IMR-90 (cell line): ENCODE measurements at regions not wholly inside any gene's neighbourhood (a gene's known extent, or its start where the extent isn't known, plus 50 kb on each side); places are given as distances from the start of the nearest gene placed in this dataset.

Experiments used
- ATAC-seq: fragments of 200-7000 bp; cut with Tn5 transposase; 2 replicates; pipeline ENCODE4 v1.9.1; 2020; ENCODE audit warnings: low read depth, mild to moderate bottlenecking, moderate library complexity
- BruUV-seq: library from RNA; stranded (reverse); fragments of 400-500 nt; replicated peaks from 2 replicates; lab custom pipeline; 2021; lab: Mats Ljungman, UMichigan
- CTCF ChIA-PET: fragments of 300-600 bp; formaldehyde crosslinking; extraction: SDS; loops from one replicate; lab custom pipeline; 2021; ENCODE audit warnings: antibody characterized with exemption; lab: Yijun Ruan, JAX
- POLR2A ChIA-PET: fragments of 300-600 bp; sonication (Branson Sonifier 250); formaldehyde crosslinking; loops from one replicate; lab custom pipeline; 2022; ENCODE audit warnings: antibody characterized with exemption; ENCODE audit not compliant: unreplicated experiment; lab: Charles Lee
- DNase-seq: peaks from one replicate; pipeline ENCODE4 v3.0.0; 2013
- H2AFZ ChIP-seq: replicated peaks from 2 replicates; pipeline ENCODE3; 2013; ENCODE audit warnings: low read length, mild to moderate bottlenecking; ENCODE audit not compliant: poor library complexity
- H2AK5ac ChIP-seq: 2 replicates; pipeline ENCODE4 v1.6.1; 2013; ENCODE audit warnings: low read depth, low read length, inconsistent platforms
- H2AK9ac ChIP-seq: replicated peaks from 2 replicates; pipeline ENCODE3; 2013; ENCODE audit warnings: mild to moderate bottlenecking, low read depth, low read length, moderate library complexity; ENCODE audit not compliant: poor library complexity
- H2BK120ac ChIP-seq: 2 replicates; pipeline ENCODE4 v1.6.1; 2013; ENCODE audit warnings: low read depth, low read length, inconsistent platforms
- H2BK15ac ChIP-seq: 3 replicates; pipeline ENCODE4 v1.6.1; 2013; ENCODE audit warnings: low read depth, low read length, inconsistent platforms
- H2BK20ac ChIP-seq: 2 replicates; pipeline ENCODE4 v1.6.1; 2013; ENCODE audit warnings: low read depth, mild to moderate bottlenecking, inconsistent platforms, low read length, moderate library complexity
- H2BK5ac ChIP-seq: 2 replicates; pipeline ENCODE4 v1.6.1; 2013; ENCODE audit warnings: mild to moderate bottlenecking, low read depth, low read length, inconsistent platforms; ENCODE audit not compliant: poor library complexity, severe bottlenecking
- H3K14ac ChIP-seq: replicated peaks from 2 replicates; pipeline ENCODE4 v1.6.1; 2013; ENCODE audit warnings: low read depth, low read length, inconsistent platforms
- H3K18ac ChIP-seq: 2 replicates; pipeline ENCODE4 v1.6.1; 2013; ENCODE audit warnings: low read depth, low read length, control low read depth
- H3K23ac ChIP-seq: 2 replicates; pipeline ENCODE4 v1.6.1; 2013; ENCODE audit warnings: low read depth, low read length, inconsistent platforms
- H3K27ac ChIP-seq: 2 replicates; pipeline ENCODE4 v1.5.1; 2013; ENCODE audit warnings: mild to moderate bottlenecking, control low read depth, low read length; ENCODE audit not compliant: insufficient read depth
- H3K27me3 ChIP-seq: 2 replicates; pipeline ENCODE4 v1.6.1; 2013; ENCODE audit warnings: low read length; ENCODE audit not compliant: control insufficient read depth, insufficient read depth
- H3K36me3 ChIP-seq: 2 replicates; pipeline ENCODE4 v1.6.1; 2013; ENCODE audit warnings: low read length, mixed read lengths; ENCODE audit not compliant: control insufficient read depth, insufficient read depth
- H3K4ac ChIP-seq: 2 replicates; pipeline ENCODE4 v1.6.1; 2013; ENCODE audit warnings: low read depth, low read length, inconsistent platforms
- H3K4me1 ChIP-seq: 2 replicates; pipeline ENCODE4 v1.6.1; 2013; ENCODE audit warnings: low read length, mixed read lengths; ENCODE audit not compliant: control insufficient read depth, insufficient read depth
- H3K4me2 ChIP-seq: 2 replicates; pipeline ENCODE4 v1.6.1; 2013; ENCODE audit warnings: low read depth, mild to moderate bottlenecking, control low read depth, low read length, moderate library complexity
- H3K4me3 ChIP-seq: 2 replicates; pipeline ENCODE4 v1.5.1; 2013; ENCODE audit warnings: low read depth, mild to moderate bottlenecking, control low read depth, low read length, moderate library complexity; ENCODE audit not compliant: insufficient read depth
- H3K56ac ChIP-seq: 2 replicates; pipeline ENCODE4 v1.6.1; 2013; ENCODE audit warnings: low read length, inconsistent platforms; ENCODE audit not compliant: insufficient read depth; ENCODE audit errors: extremely low read depth
- H3K79me1 ChIP-seq, 2 experiments: 2 replicates each; pipeline ENCODE4 v1.6.1; 2013; ENCODE audit warnings: low read length in 2 of 2, inconsistent platforms in 1 of 2, low read depth in 1 of 2
- H3K9ac ChIP-seq: 2 replicates; pipeline ENCODE4 v1.6.1; 2013; ENCODE audit warnings: low read depth, low read length, control low read depth
- H3K9me1 ChIP-seq: 2 replicates; pipeline ENCODE4 v1.6.1; 2013; ENCODE audit warnings: low read length, inconsistent platforms; ENCODE audit not compliant: insufficient read depth
- H3K9me3 ChIP-seq: 2 replicates; pipeline ENCODE4 v1.6.1; 2013; ENCODE audit warnings: low read length; ENCODE audit not compliant: control insufficient read depth, insufficient read depth
- H4K20me1 ChIP-seq: 2 replicates; pipeline ENCODE4 v1.6.1; 2013; ENCODE audit warnings: low read length, inconsistent platforms; ENCODE audit not compliant: insufficient read depth
- H4K5ac ChIP-seq: 2 replicates; pipeline ENCODE4 v1.6.1; 2013; ENCODE audit warnings: mild to moderate bottlenecking, low read depth, low read length, control low read depth
- H4K8ac ChIP-seq, 2 experiments: 2 replicates each; pipeline ENCODE4 v1.6.1; 2013; ENCODE audit warnings: low read depth in 2 of 2, low read length in 2 of 2, control low read depth in 1 of 2, inconsistent platforms in 1 of 2
- H4K91ac ChIP-seq: 2 replicates; pipeline ENCODE4 v1.6.1; 2013; ENCODE audit warnings: low read depth, low read length, inconsistent platforms; ENCODE audit not compliant: insufficient read depth
- BHLHE40 ChIP-seq: fragments of 150-350 bp; IDR thresholded peaks from 2 replicates; pipeline ENCODE4 v1.6.1; 2016; ENCODE audit warnings: mild to moderate bottlenecking, low read depth, low read length
- CEBPB ChIP-seq: IDR thresholded peaks from 2 replicates; pipeline ENCODE4 v1.6.1; 2012; ENCODE audit warnings: low read depth, low read length, improper control_type of control experiment
- CHD1 ChIP-seq: IDR thresholded peaks from 2 replicates; pipeline ENCODE4 v1.6.1; 2012; ENCODE audit warnings: low read depth, low read length, improper control_type of control experiment
- FOS ChIP-seq: fragments of 150-350 bp; IDR thresholded peaks from 2 replicates; pipeline ENCODE4 v1.6.1; 2016; ENCODE audit warnings: low read depth, low read length
- MAFK ChIP-seq: IDR thresholded peaks from 2 replicates; pipeline ENCODE4 v1.6.1; 2012; ENCODE audit warnings: low read depth, low read length, improper control_type of control experiment
- MAZ ChIP-seq: IDR thresholded peaks from 2 replicates; pipeline ENCODE4 v1.6.1; 2012; ENCODE audit warnings: low read depth, mild to moderate bottlenecking, low read length, improper control_type of control experiment, moderate library complexity, borderline replicate concordance
- MXI1 ChIP-seq: IDR thresholded peaks from 2 replicates; pipeline ENCODE4 v1.6.1; 2012; ENCODE audit warnings: low read depth, mild to moderate bottlenecking, low read length, moderate library complexity, borderline replicate concordance
- NFE2L2 ChIP-seq: fragments of 150-350 bp; IDR thresholded peaks from 2 replicates; pipeline ENCODE4 v1.6.1; 2016; ENCODE audit warnings: low read depth, mild to moderate bottlenecking, low read length
- POLR2A ChIP-seq: IDR thresholded peaks from 2 replicates; pipeline ENCODE4 v1.6.1; 2012; ENCODE audit warnings: mild to moderate bottlenecking, low read depth, low read length
- RAD21 ChIP-seq: IDR thresholded peaks from 2 replicates; pipeline ENCODE4 v1.6.1; 2012; ENCODE audit warnings: low read length, improper control_type of control experiment
- RCOR1 ChIP-seq: IDR thresholded peaks from 2 replicates; pipeline ENCODE4 v1.6.1; 2012; ENCODE audit warnings: mild to moderate bottlenecking, low read length, improper control_type of control experiment; ENCODE audit not compliant: insufficient replicate concordance
- RFX5 ChIP-seq: IDR thresholded peaks from 2 replicates; pipeline ENCODE4 v1.8.0; 2012; ENCODE audit warnings: low read depth, mild to moderate bottlenecking, low read length, moderate library complexity
- SMC3 ChIP-seq: fragments of 150-350 bp; IDR thresholded peaks from 2 replicates; pipeline ENCODE4 v1.6.1; 2016; ENCODE audit warnings: low read depth, mild to moderate bottlenecking, antibody characterized with exemption, low read length, moderate library complexity
- WGBS, 2 experiments: methylation state at CpG; one replicate each; pipeline versions ENCODE4 v1.1.5 to v1.1.7; 2013; ENCODE audit warnings: missing lambda C conversion rate in 2 of 2; ENCODE audit not compliant: insufficient read length in 1 of 2; ENCODE audit errors: extremely low coverage in 2 of 2; 5-methylcytosine and 5-hydroxymethylcytosine counted together
- dilution Hi-C: fragments of 300-500 bp; cut with HindIII; formaldehyde crosslinking; loops from one replicate; pipeline ENCODE4 v1.14.3; 2018; ENCODE audit warnings: low sequenced_read_pairs; ENCODE audit not compliant: unreplicated experiment
- in situ Hi-C: fragments of 300-500 bp; cut with MboI; formaldehyde crosslinking; loops from 3 replicates; pipeline ENCODE4 v1.14.3; 2019; ENCODE audit warnings: low sequenced_read_pairs, inconsistent platforms, mixed read lengths
- intact Hi-C: fragments of 100-400 bp; cut with micrococcal nuclease; formaldehyde crosslinking; loops from 2 replicates; pipeline ENCODE4 v1.10.0; 2022
- TF ChIP-seq, protein P1 (sequence below): fragments of 150-350 bp; IDR thresholded peaks from 2 replicates; pipeline ENCODE4 v1.6.1; 2017; ENCODE audit warnings: mild to moderate bottlenecking, antibody characterized with exemption, low read length, low read depth
- TF ChIP-seq, protein P2 (sequence below): conservative IDR thresholded peaks from 2 replicates; pipeline ENCODE4 v1.5.1; 2012; ENCODE audit warnings: mild to moderate bottlenecking, low read depth, low read length, improper control_type of control experiment
- TF ChIP-seq, protein P3 (sequence below): fragments of 150-350 bp; IDR thresholded peaks from 2 replicates; pipeline ENCODE4 v1.6.1; 2016; ENCODE audit warnings: low read depth, mild to moderate bottlenecking, low read length, moderate library complexity, borderline replicate concordance

DNA sequence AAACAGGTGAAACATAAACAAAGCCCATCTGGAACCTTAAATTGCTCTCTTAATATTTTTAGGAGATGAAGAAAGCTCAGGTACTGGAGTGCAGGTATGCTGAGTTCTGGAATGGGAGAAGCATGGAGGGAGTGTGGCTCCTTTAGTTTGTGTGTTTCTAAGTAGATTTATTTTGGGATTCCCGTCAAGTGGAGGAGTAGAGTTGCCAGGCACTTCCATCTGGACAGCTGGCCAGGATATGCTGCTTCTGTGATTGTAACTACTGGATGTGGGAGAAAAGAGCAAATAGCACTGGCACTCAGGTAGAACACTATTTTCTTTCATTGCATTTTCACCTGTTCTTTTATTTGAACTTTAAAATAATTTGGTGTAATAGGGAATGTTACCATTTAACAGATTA lies 182.3 kb upstream of the MAST4 start:
- H3K36me3 ChIP-seq = no peaks in the 10 kb centered on the region
- ATAC-seq (no peak), DNase-seq (no peak)
- no peak overlapping the region for H3K27ac ChIP-seq
- H2BK20ac ChIP-seq = no peak overlapping the region
- in situ Hi-C loops (no loop called here), intact Hi-C loops (no loop called here), dilution Hi-C loops (no loop called here)
- no peak overlapping the region for H3K4ac ChIP-seq
- H3K23ac ChIP-seq = no peak overlapping the region
- no peak overlapping the region for H3K4me3 ChIP-seq
- TF ChIP-seq MAFK (no peak), MXI1 (no peak), FOS (no peak), CHD1 (no peak), RAD21 (no peak), BHLHE40 (no peak), POLR2A (no peak), RFX5 (no peak), MAZ (no peak), CEBPB (no peak), NFE2L2 (no peak), SMC3 (no peak), RCOR1 (no peak)
- TF ChIP-seq, protein P1, sequence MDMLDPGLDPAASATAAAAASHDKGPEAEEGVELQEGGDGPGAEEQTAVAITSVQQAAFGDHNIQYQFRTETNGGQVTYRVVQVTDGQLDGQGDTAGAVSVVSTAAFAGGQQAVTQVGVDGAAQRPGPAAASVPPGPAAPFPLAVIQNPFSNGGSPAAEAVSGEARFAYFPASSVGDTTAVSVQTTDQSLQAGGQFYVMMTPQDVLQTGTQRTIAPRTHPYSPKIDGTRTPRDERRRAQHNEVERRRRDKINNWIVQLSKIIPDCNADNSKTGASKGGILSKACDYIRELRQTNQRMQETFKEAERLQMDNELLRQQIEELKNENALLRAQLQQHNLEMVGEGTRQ = no peak
- TF ChIP-seq, protein P2, sequence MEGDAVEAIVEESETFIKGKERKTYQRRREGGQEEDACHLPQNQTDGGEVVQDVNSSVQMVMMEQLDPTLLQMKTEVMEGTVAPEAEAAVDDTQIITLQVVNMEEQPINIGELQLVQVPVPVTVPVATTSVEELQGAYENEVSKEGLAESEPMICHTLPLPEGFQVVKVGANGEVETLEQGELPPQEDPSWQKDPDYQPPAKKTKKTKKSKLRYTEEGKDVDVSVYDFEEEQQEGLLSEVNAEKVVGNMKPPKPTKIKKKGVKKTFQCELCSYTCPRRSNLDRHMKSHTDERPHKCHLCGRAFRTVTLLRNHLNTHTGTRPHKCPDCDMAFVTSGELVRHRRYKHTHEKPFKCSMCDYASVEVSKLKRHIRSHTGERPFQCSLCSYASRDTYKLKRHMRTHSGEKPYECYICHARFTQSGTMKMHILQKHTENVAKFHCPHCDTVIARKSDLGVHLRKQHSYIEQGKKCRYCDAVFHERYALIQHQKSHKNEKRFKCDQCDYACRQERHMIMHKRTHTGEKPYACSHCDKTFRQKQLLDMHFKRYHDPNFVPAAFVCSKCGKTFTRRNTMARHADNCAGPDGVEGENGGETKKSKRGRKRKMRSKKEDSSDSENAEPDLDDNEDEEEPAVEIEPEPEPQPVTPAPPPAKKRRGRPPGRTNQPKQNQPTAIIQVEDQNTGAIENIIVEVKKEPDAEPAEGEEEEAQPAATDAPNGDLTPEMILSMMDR = no peak
- TF ChIP-seq, protein P3, sequence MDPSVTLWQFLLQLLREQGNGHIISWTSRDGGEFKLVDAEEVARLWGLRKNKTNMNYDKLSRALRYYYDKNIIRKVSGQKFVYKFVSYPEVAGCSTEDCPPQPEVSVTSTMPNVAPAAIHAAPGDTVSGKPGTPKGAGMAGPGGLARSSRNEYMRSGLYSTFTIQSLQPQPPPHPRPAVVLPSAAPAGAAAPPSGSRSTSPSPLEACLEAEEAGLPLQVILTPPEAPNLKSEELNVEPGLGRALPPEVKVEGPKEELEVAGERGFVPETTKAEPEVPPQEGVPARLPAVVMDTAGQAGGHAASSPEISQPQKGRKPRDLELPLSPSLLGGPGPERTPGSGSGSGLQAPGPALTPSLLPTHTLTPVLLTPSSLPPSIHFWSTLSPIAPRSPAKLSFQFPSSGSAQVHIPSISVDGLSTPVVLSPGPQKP = no peak
- H3K79me1 ChIP-seq = no peaks in the 10 kb centered on the region
- no peak overlapping the region for H3K18ac ChIP-seq
- no peak overlapping the region for H4K5ac ChIP-seq
- H3K27me3 ChIP-seq = no peaks in the 10 kb centered on the region
- no peaks in the 10 kb centered on the region for H4K20me1 ChIP-seq
- no peak overlapping the region for H2BK120ac ChIP-seq
- no peak overlapping the region for H3K56ac ChIP-seq
- no peak overlapping the region for H2AK9ac ChIP-seq
- no peak overlapping the region for H3K14ac ChIP-seq
- no peak overlapping the region for H2BK5ac ChIP-seq
- no peak overlapping the region for H2AFZ ChIP-seq
- H2AK5ac ChIP-seq = no peak overlapping the region
- no CpG with 5 or more reads among the region's 1 CpG for WGBS, 2 experiments
- H3K4me2 ChIP-seq = no peak overlapping the region
- BruUV-seq = no TSS peak
- ChIA-PET CTCF (no interaction called here), POLR2A (no interaction called here)
- no peak overlapping the region for H4K91ac ChIP-seq
- H4K8ac ChIP-seq = no peak overlapping the region
- H3K9me3 ChIP-seq = no peaks in the 10 kb centered on the region
- H3K9ac ChIP-seq = no peak overlapping the region
- no peaks in the 10 kb centered on the region for H3K9me1 ChIP-seq
- no peaks in the 10 kb centered on the region for H3K4me1 ChIP-seq
- H2BK15ac ChIP-seq = no peak overlapping the region
